ENCODE measurements at regions not wholly inside any gene's neighbourhood (a gene's known extent, or its start where the extent isn't known, plus 50 kb on each side); places are given as distances from the start of the nearest gene placed in this dataset.
"Not testable (repeated sequence)": the region's sequence is repeated elsewhere in the genome, so short reads cannot be mapped to it uniquely, and the experiment has no call there.

- DNase-seq: no peak
Observed at GRCh38 chr6:4676016-4676415, 100.2 kb upstream of the CDYL start.

- DNase-seq: no peak
Observed at GRCh38 chr6:4675121-4675520, 101.1 kb upstream of the CDYL start.

- DNase-seq: no peak
Observed at GRCh38 chr6:4673861-4674260, 102.3 kb upstream of the CDYL start.

GRCh38 chr6:4672772-4673171 is 103.4 kb upstream of the CDYL start:
- no peak for DNase-seq

- no peak for DNase-seq
Observed at GRCh38 chr6:4671587-4672115, 104.6 kb upstream of the CDYL start.

GRCh38 chr6:4670824-4671409 is 105.3 kb upstream of the CDYL start:
- DNase-seq: no peak

- no peak for DNase-seq
Observed at GRCh38 chr6:4670290-4670689, 105.9 kb upstream of the CDYL start.

- DNase-seq: no peak
Observed at GRCh38 chr6:4668271-4669179, 107.7 kb upstream of the CDYL start.

GRCh38 chr6:4667591-4667990 is 108.6 kb upstream of the CDYL start:
- no peak for DNase-seq

- DNase-seq: no peak
Observed at GRCh38 chr6:4666886-4667513, 109.2 kb upstream of the CDYL start.

- DNase-seq: no peak
Observed at GRCh38 chr6:4665489-4666417, 110.5 kb upstream of the CDYL start.

- no peak for DNase-seq
Observed at GRCh38 chr6:4664911-4665310, 111.3 kb upstream of the CDYL start.

- DNase-seq: no peak
Observed at GRCh38 chr6:4664117-4664626, 112.0 kb upstream of the CDYL start.

GRCh38 chr6:4662886-4663285 is 113.3 kb upstream of the CDYL start:
- DNase-seq: no peak

GRCh38 chr6:4661391-4661790 is 114.8 kb upstream of the CDYL start:
- no peak for DNase-seq

GRCh38 chr6:4660377-4661321 is 115.6 kb upstream of the CDYL start:
- DNase-seq: no peak

GRCh38 chr6:4659719-4660118 is 116.5 kb upstream of the CDYL start:
- not testable (repeated sequence) for DNase-seq

- DNase-seq: no peak
Observed at GRCh38 chr6:4658486-4658885, 117.7 kb upstream of the CDYL start.

- no peak for DNase-seq
Observed at GRCh38 chr6:4656106-4656505, 120.1 kb upstream of the CDYL start.

- no peak for DNase-seq
Observed at GRCh38 chr6:4655196-4656025, 120.8 kb upstream of the CDYL start.
